ENCODE measurements at regions not wholly inside any gene's neighbourhood (a gene's known extent, or its start where the extent isn't known, plus 50 kb on each side); places are given as distances from the start of the nearest gene placed in this dataset.

GRCh38 chr15:83364501-83364900, 80.0 kb upstream of the BNC1 start:
- Histone ChIP-seq H3K9me3 (ENCODE audit: low read length) (no peaks in the 10 kb centered on the region), H3K36me3 (replicated peaks in 1 of 2; ENCODE audit: control insufficient read depth in 1 of 2, insufficient read depth in 2 of 2, low read length in 2 of 2) (no peaks in the 10 kb centered on the region), H2AFZ (ENCODE audit: low read length) (no peak overlapping the region), H3K4me1 (ENCODE audit: insufficient read depth, low read length) (no peaks in the 10 kb centered on the region), H3K4me3 (replicated peaks in 1 of 3; ENCODE audit: insufficient read depth in 1 of 3, low read depth in 2 of 3, low read length in 3 of 3) (no peak overlapping the region), H3K27ac (ENCODE audit: extremely low read length, insufficient read depth, low read length) (no peak overlapping the region), H4K20me1 (ENCODE audit: insufficient read depth, low read length) (no peaks in the 10 kb centered on the region), H3K79me2 (ENCODE audit: insufficient read depth, low read length) (no peaks in the 10 kb centered on the region), H3K9ac (ENCODE audit: insufficient read depth, low read depth, low read length) (no peak overlapping the region), H3K4me2 (ENCODE audit: low read depth, low read length) (no peak overlapping the region), H3K27me3 (ENCODE audit: control insufficient read depth in 1 of 2, insufficient read depth in 2 of 2, low read length in 2 of 2) (peaks cover 0 to 39% of the 10 kb centered on the region in 2 experiments; a peak in 4 of 5 replicates)
- WGBS (ENCODE audit: low lambda C conversion rate) = 57% methylated on average over 4 of the region's 4 CpGs
- ChIA-PET CTCF (ENCODE audit: low intra/inter-chr PET ratio, low total read pairs) (no interaction called here), POLR2A (no interaction called here)
- intact Hi-C loops (cut with micrococcal nuclease; ENCODE audit: unreplicated experiment) (no loop called here), in situ Hi-C loops (cut with HindIII; ENCODE audit: extremely low pct_ligation_motif_present, low pct_unique_long_range_greater_than_20kb) (no loop called here)
- TF ChIP-seq ZNF331 (CRISPR knock-in tag; IDR thresholded peaks at IDR 0.05) (no peak), ZNF280D (CRISPR knock-in tag; IDR thresholded peaks at IDR 0.05) (no peak), MEF2D (CRISPR knock-in tag; IDR thresholded peaks at IDR 0.05) (no peak), SNAPC5 (CRISPR knock-in tag; IDR thresholded peaks at IDR 0.05; ENCODE audit: borderline replicate concordance) (no peak), ZSCAN9 (CRISPR knock-in tag; IDR thresholded peaks at IDR 0.05; ENCODE audit: borderline replicate concordance) (no peak), PTBP1 (IDR thresholded peaks at IDR 0.05; ENCODE audit: low read depth, low read length, poor library complexity, severe bottlenecking) (no peak)
- FAIRE-seq (no peak), ATAC-seq (no peak), DNase-seq (ENCODE audit: low spot score) (no peak)
- BruUV-seq (replicated peaks) = no TSS peak
